Fibroblast of mammary gland (primary cell): ENCODE measurements at regions not wholly inside any gene's neighbourhood (a gene's known extent, or its start where the extent isn't known, plus 50 kb on each side); places are given as distances from the start of the nearest gene placed in this dataset.

Experiments
- DNase-seq: peaks from one replicate; pipeline ENCODE4 v3.0.0-alpha.2; 2010; ENCODE audit warnings: low read depth
- H3K4me3 ChIP-seq: 2 replicates; pipeline ENCODE4 v1.5.1; 2011; ENCODE audit warnings: low read depth, mild to moderate bottlenecking, low read length, moderate library complexity; ENCODE audit not compliant: control insufficient read depth
- CTCF ChIP-seq: conservative IDR thresholded peaks from 2 replicates; pipeline ENCODE4 v1.5.1; 2011; ENCODE audit warnings: low read depth, low read length, inconsistent platforms; ENCODE audit not compliant: control insufficient read depth, insufficient read depth

GRCh38 chr7:28280516-28280915, 99.9 kb upstream of the JAZF1 start:
- TF ChIP-seq CTCF, result no peak

GRCh38 chr7:28290496-28290895, 109.9 kb upstream of the JAZF1 start:
- no peak for TF ChIP-seq CTCF
- no peak for DNase-seq
- H3K4me3 ChIP-seq, result no peak overlapping the region

More at GRCh38 chr7:28280516-28280915, 99.9 kb upstream of the JAZF1 start:
- no peak for DNase-seq
- no peak overlapping the region for H3K4me3 ChIP-seq

- TF ChIP-seq CTCF, result no peak
- DNase-seq, result no peak
Measured at GRCh38 chr7:28291559-28291958, 111.0 kb upstream of the JAZF1 start.

GRCh38 chr7:28292834-28293526, 112.4 kb upstream of the JAZF1 start:
- TF ChIP-seq CTCF, result no peak
- no peak overlapping the region for H3K4me3 ChIP-seq
- DNase-seq, result no peak

More at GRCh38 chr7:28291559-28291958, 111.0 kb upstream of the JAZF1 start:
- no peak overlapping the region for H3K4me3 ChIP-seq

- no peak for TF ChIP-seq CTCF
- no peak for DNase-seq
- no peak overlapping the region for H3K4me3 ChIP-seq
Measured at GRCh38 chr7:28293527-28293835, 112.9 kb upstream of the JAZF1 start.

- no peak overlapping the region for H3K4me3 ChIP-seq
- TF ChIP-seq CTCF, result peak; percentile 90
- peak; percentile 68 for DNase-seq
Measured at GRCh38 chr7:28296571-28297483, 115.5 kb upstream of the CREB5 start.
